OCI-LY3 (cell line): ENCODE measurements at regions not wholly inside any gene's neighbourhood (a gene's known extent, or its start where the extent isn't known, plus 50 kb on each side); places are given as distances from the start of the nearest gene placed in this dataset.

Experiments
- EZH2phosphoT487 ChIP-seq: fragments of 200-600 bp; shearing (Covaris generic); IDR thresholded peaks from 2 replicates; pipeline ENCODE4 v1.6.1; 2018; ENCODE audit warnings: antibody characterized with exemption, mixed run types, low read depth
- TF ChIP-seq, protein P1 (sequence below): fragments of 200-600, 300-600 bp; sonication (generic); IDR thresholded peaks from 2 replicates; pipeline ENCODE4 v1.5.1; 2014; ENCODE audit warnings: antibody characterized with exemption, low read length, low read depth

DNA sequence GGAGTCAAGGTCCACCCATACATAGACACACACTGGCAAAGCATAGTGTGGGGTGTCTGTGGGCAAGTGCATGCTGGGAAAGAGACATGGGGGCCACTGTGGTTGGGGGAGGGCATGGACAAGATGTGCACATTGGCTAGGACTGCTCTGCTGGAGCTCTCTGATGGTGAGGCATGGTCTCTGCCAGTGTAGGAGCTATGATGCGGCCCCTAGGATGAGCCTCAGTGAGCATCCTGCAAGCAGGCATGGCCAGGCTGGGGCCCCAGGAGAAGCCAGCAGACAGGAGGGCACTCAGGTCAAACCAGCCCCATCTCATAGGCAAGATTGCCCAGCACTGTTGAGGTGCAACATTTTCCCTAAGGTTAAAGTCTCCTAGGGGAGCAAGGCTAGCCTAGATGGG, 489.4 kb downstream of the DNAJB9 start:
- no peak for TF ChIP-seq EZH2phosphoT487
- TF ChIP-seq, protein P1, sequence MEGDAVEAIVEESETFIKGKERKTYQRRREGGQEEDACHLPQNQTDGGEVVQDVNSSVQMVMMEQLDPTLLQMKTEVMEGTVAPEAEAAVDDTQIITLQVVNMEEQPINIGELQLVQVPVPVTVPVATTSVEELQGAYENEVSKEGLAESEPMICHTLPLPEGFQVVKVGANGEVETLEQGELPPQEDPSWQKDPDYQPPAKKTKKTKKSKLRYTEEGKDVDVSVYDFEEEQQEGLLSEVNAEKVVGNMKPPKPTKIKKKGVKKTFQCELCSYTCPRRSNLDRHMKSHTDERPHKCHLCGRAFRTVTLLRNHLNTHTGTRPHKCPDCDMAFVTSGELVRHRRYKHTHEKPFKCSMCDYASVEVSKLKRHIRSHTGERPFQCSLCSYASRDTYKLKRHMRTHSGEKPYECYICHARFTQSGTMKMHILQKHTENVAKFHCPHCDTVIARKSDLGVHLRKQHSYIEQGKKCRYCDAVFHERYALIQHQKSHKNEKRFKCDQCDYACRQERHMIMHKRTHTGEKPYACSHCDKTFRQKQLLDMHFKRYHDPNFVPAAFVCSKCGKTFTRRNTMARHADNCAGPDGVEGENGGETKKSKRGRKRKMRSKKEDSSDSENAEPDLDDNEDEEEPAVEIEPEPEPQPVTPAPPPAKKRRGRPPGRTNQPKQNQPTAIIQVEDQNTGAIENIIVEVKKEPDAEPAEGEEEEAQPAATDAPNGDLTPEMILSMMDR = no peak
